ENCODE measurements at regions not wholly inside any gene's neighbourhood (a gene's known extent, or its start where the extent isn't known, plus 50 kb on each side); places are given as distances from the start of the nearest gene placed in this dataset.

DNA sequence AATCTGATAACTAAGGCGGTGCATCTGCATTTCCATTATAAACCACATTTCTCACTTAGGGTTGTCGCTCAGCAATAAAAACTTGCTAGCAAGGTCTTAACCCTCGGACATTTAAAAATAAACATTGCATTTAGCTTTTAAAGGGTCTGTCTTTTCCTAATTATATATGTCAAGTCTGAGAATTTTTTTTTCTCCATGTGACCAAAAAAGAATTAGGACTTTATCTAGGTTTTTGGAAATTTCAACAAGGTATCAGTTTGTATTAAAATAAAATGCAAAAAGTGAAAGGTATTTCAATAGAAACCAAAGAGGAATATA lies 198.1 kb downstream of the FOXA2 start:
- no peaks in the 10 kb centered on the region for H3K9me3 ChIP-seq
- H3K27me3 ChIP-seq: no peaks in the 10 kb centered on the region
- no peak for TF ChIP-seq POLR2A (IDR thresholded peaks at IDR 0.05)
- TF ChIP-seq, protein P1, sequence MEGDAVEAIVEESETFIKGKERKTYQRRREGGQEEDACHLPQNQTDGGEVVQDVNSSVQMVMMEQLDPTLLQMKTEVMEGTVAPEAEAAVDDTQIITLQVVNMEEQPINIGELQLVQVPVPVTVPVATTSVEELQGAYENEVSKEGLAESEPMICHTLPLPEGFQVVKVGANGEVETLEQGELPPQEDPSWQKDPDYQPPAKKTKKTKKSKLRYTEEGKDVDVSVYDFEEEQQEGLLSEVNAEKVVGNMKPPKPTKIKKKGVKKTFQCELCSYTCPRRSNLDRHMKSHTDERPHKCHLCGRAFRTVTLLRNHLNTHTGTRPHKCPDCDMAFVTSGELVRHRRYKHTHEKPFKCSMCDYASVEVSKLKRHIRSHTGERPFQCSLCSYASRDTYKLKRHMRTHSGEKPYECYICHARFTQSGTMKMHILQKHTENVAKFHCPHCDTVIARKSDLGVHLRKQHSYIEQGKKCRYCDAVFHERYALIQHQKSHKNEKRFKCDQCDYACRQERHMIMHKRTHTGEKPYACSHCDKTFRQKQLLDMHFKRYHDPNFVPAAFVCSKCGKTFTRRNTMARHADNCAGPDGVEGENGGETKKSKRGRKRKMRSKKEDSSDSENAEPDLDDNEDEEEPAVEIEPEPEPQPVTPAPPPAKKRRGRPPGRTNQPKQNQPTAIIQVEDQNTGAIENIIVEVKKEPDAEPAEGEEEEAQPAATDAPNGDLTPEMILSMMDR (IDR thresholded peaks at IDR 0.05): peak in 2 of 7 experiments; percentile 3 to 11
- DNase-seq: no peak
- H3K4me1 ChIP-seq: peaks cover 11% of the 10 kb centered on the region
- intact Hi-C loops (cut with DNase I): no loop called here
- H3K4me3 ChIP-seq: no peak overlapping the region
- H3K36me3 ChIP-seq (replicated peaks in 1 of 2; ENCODE audit: insufficient read depth in 1 of 2, low read depth in 2 of 2): no peaks in the 10 kb centered on the region
- H3K27ac ChIP-seq: no peak overlapping the region
- WGBS, 2 donors: 32 to 41% methylated on average over 3 of the region's 3 CpGs
- ATAC-seq: no peak

DNA sequence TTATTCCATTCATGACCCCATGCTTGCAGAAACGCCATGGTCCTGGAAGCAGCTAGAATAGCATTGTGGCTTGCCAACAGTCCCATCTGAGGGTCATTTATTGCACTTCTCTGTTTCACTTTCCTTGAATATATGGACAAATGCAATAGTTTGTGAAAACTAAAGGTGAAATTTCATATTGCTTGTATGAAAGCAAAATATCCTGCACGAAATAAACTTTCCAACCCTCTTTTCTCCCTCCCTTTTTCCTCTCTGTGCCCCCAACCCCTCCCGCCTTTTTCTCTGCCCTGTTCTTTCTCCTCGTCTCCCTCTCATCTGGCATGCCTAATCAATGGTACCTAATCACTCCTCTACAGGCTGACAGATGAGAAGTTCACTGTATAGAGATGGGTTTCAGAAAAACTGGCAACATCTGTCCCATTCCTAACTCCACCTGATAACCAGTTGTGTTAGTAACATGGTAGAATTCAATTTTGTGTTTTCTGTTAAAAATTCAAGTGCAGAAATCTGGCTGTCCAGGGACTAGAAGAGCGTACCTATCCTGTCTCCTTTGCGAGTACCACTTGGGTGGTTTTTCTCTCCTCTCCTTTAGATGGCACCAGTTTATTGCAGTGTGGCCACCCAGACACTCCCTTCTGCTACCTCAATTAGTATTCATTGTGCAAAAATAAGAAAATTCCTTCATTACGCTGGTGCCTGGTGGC lies 198.6 kb downstream of the FOXA2 start:
- peak; percentile 45 for ATAC-seq
- intact Hi-C loops (cut with DNase I): no loop called here

DNA sequence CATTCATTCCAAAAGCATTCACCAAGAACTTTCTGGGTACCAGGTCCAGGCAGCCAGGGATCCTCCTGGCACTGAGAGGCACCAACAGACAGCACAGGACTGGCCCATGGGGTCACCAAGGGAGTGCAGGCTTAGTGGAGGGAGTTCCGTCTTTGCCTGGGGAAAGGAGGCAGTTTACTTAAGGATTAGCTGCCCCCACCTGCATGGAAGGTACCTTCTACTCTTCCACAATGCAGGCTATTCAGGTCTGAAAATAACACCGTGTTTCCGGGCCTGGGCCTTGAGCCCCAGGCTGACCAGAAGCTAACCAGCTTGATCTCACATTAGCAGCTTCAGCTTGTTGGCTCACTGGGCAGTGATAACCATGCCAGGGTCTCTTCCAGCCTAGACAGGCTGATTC lies 199.4 kb downstream of the FOXA2 start:
- no peak for TF ChIP-seq POLR2A (IDR thresholded peaks at IDR 0.05)
- TF ChIP-seq, protein P1 (IDR thresholded peaks at IDR 0.05): no peak
- Histone ChIP-seq H3K36me3 (replicated peaks in 1 of 2; ENCODE audit: insufficient read depth in 1 of 2, low read depth in 2 of 2) (no peaks in the 10 kb centered on the region), H3K4me1 (peaks cover 3% of the 10 kb centered on the region), H3K4me3 (no peak overlapping the region), H3K27ac (no peak overlapping the region), H3K9me3 (no peaks in the 10 kb centered on the region), H3K27me3 (no peaks in the 10 kb centered on the region)
- intact Hi-C loops (cut with DNase I): no loop called here
- WGBS, 2 donors: 75 to 94% methylated on average over 2 to 3 of the region's 3 CpGs
- DNase-seq: no peak
- ATAC-seq: no peak

More for the DNA sequence above, 198.6 kb downstream of the FOXA2 start:
- no peak overlapping the region for H3K4me3 ChIP-seq
- no peaks in the 10 kb centered on the region for H3K27me3 ChIP-seq
- H3K9me3 ChIP-seq: no peaks in the 10 kb centered on the region
- WGBS, 2 donors: 33 to 38% methylated on average over 7 of the region's 7 CpGs
- no peaks in the 10 kb centered on the region for H3K36me3 ChIP-seq (replicated peaks in 1 of 2; ENCODE audit: insufficient read depth in 1 of 2, low read depth in 2 of 2)
- peak; percentile 27 to 55 (median 39) for DNase-seq
- no peak overlapping the region for H3K27ac ChIP-seq
- peaks cover 11% of the 10 kb centered on the region for H3K4me1 ChIP-seq
- TF ChIP-seq POLR2A (IDR thresholded peaks at IDR 0.05): no peak
- TF ChIP-seq, protein P1 (IDR thresholded peaks at IDR 0.05): peak; percentile 40 to 78 (median 55)

DNA sequence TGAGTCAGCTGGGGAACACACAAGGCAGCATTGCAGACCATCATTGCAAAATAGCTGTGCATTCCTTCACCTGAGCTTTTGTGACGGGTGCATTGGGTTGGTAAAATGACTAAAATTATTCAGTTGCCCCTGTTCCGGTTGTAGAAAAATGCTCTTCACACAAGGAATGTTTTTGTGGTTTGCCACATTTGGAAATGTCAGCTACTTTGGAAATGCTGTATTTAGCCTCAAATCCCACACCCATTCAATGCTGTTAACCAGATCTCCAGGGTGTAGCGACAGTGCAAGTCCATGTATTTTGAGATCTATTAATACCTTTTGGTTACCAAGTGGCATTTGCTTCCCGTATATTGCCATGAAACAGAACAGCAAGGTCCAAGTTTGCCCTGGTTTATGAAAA lies 201.2 kb downstream of the FOXA2 start:
- WGBS, 2 donors: 83 to 91% methylated on average over 4 of the region's 4 CpGs
- H3K36me3 ChIP-seq (replicated peaks in 1 of 2; ENCODE audit: insufficient read depth in 1 of 2, low read depth in 2 of 2): no peaks in the 10 kb centered on the region
- H3K27ac ChIP-seq: no peak overlapping the region
- ATAC-seq (no peak), DNase-seq (no peak)
- H3K4me1 ChIP-seq: no peaks in the 10 kb centered on the region
- H3K27me3 ChIP-seq: no peaks in the 10 kb centered on the region
- no peak overlapping the region for H3K4me3 ChIP-seq
- H3K9me3 ChIP-seq: no peaks in the 10 kb centered on the region
- TF ChIP-seq POLR2A (IDR thresholded peaks at IDR 0.05): no peak
- TF ChIP-seq, protein P1 (IDR thresholded peaks at IDR 0.05): no peak
- intact Hi-C loops (cut with DNase I): no loop called here

DNA sequence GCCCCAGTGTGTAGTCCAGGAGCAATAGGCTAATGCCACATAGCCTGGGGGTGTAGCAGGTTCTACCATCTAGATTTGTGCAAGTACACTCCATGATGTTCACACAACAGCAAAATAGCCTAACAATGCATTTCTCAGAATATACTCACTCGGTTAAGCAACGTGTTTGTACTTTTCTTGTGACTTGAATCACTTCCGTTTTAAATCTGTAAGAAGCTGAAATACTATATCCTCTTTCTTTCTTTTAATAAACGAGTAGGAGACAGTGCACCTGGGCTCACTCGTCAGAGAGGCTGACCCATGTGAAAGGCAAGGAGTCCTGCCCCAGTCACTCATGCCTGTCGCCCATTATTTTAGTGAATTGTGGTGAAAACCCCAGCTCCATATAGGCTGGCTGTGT lies 201.6 kb downstream of the FOXA2 start:
- intact Hi-C loops (cut with DNase I): no loop called here
- H3K27ac ChIP-seq: peak overlapping the region in 1 of 4 donors; percentile 43
- DNase-seq (no peak), ATAC-seq (no peak)
- no peaks in the 10 kb centered on the region for H3K4me1 ChIP-seq
- H3K36me3 ChIP-seq (replicated peaks in 1 of 2; ENCODE audit: insufficient read depth in 1 of 2, low read depth in 2 of 2): no peaks in the 10 kb centered on the region
- no peak overlapping the region for H3K4me3 ChIP-seq
- TF ChIP-seq POLR2A (IDR thresholded peaks at IDR 0.05): no peak
- TF ChIP-seq, protein P1 (IDR thresholded peaks at IDR 0.05): no peak
- no peaks in the 10 kb centered on the region for H3K9me3 ChIP-seq
- H3K27me3 ChIP-seq: no peaks in the 10 kb centered on the region
- 61 to 65% methylated on average over 6 of the region's 6 CpGs for WGBS, 2 donors

Measured in body of pancreas (tissue), 4 donors.